ENCODE measurements at regions not wholly inside any gene's neighbourhood (a gene's known extent, or its start where the extent isn't known, plus 50 kb on each side); places are given as distances from the start of the nearest gene placed in this dataset.
"Not testable (repeated sequence)": the region's sequence is repeated elsewhere in the genome, so short reads cannot be mapped to it uniquely, and the experiment has no call there.

- DNase-seq (ENCODE audit: low spot score), result no peak
These were observed 177.7 kb upstream of the SULF2 start for GRCh38 chr20:47963022-47963421.

- no peak for DNase-seq (ENCODE audit: low spot score)
These were observed 177.1 kb upstream of the SULF2 start for GRCh38 chr20:47962286-47962963.

- DNase-seq (ENCODE audit: low spot score), result no peak
These were observed 175.7 kb upstream of the SULF2 start for GRCh38 chr20:47960769-47961541.

- no peak for DNase-seq (ENCODE audit: low spot score)
These were observed 175.0 kb upstream of the SULF2 start for GRCh38 chr20:47960277-47960676.

- DNase-seq (ENCODE audit: low spot score), result not testable (repeated sequence)
These were observed 172.9 kb upstream of the SULF2 start for GRCh38 chr20:47957989-47958801.

- DNase-seq (ENCODE audit: low spot score), result no peak
These were observed 171.9 kb upstream of the SULF2 start for GRCh38 chr20:47957135-47957534.

- DNase-seq (ENCODE audit: low spot score), result no peak
These were observed 171.2 kb upstream of the SULF2 start for GRCh38 chr20:47956268-47956995.

- no peak for DNase-seq (ENCODE audit: low spot score)
These were observed 168.2 kb upstream of the SULF2 start for GRCh38 chr20:47953471-47953870.

- DNase-seq (ENCODE audit: low spot score), result no peak
These were observed 166.8 kb upstream of the SULF2 start for GRCh38 chr20:47952023-47952564.

GRCh38 chr20:47951521-47951971 is 166.3 kb upstream of the SULF2 start:
- DNase-seq (ENCODE audit: low spot score), result no peak

GRCh38 chr20:47950913-47951283 is 165.6 kb upstream of the SULF2 start:
- no peak for DNase-seq (ENCODE audit: low spot score)

GRCh38 chr20:47950124-47950912 is 165.0 kb upstream of the SULF2 start:
- no peak for DNase-seq (ENCODE audit: low spot score)

- no peak for DNase-seq (ENCODE audit: low spot score)
These were observed 163.9 kb upstream of the SULF2 start for GRCh38 chr20:47949230-47949629.

GRCh38 chr20:47944682-47945081 is 159.4 kb upstream of the SULF2 start:
- no peak for DNase-seq (ENCODE audit: low spot score)

GRCh38 chr20:47941869-47942268 is 156.6 kb upstream of the SULF2 start:
- DNase-seq (ENCODE audit: low spot score), result no peak

GRCh38 chr20:47940101-47940813 is 155.0 kb upstream of the SULF2 start:
- DNase-seq (ENCODE audit: low spot score), result no peak

- no peak for DNase-seq (ENCODE audit: low spot score)
These were observed 151.3 kb upstream of the SULF2 start for GRCh38 chr20:47936612-47937011.

GRCh38 chr20:47934761-47935160 is 149.5 kb upstream of the SULF2 start:
- no peak for DNase-seq (ENCODE audit: low spot score)

GRCh38 chr20:47931443-47931842 is 146.2 kb upstream of the SULF2 start:
- DNase-seq (ENCODE audit: low spot score), result no peak

- no peak for DNase-seq (ENCODE audit: low spot score)
These were observed 145.7 kb upstream of the SULF2 start for GRCh38 chr20:47931002-47931401.

Measured in AG08396 (cell line).